GM12892 (cell line): ENCODE measurements at regions not wholly inside any gene's neighbourhood (a gene's known extent, or its start where the extent isn't known, plus 50 kb on each side); places are given as distances from the start of the nearest gene placed in this dataset.
"Not testable (repeated sequence)": the region's sequence is repeated elsewhere in the genome, so short reads cannot be mapped to it uniquely, and the experiment has no call there.

Experiments
- DNase-seq: peaks from one replicate; pipeline ENCODE4 v3.0.0; 2011; ENCODE audit not compliant: insufficient read length
- FAIRE-seq: peaks from 2 replicates; lab custom pipeline; 2011; peaks lifted over from hg19 to GRCh38; lab: Jason Lieb, UNC
- POLR2A ChIP-seq: IDR thresholded peaks from 2 replicates; pipeline ENCODE4 v1.6.1; 2011; ENCODE audit warnings: low read depth, low read length, control low read depth
- POLR2AphosphoS5 ChIP-seq: IDR thresholded peaks from 2 replicates; pipeline ENCODE4 v1.6.1; 2011; ENCODE audit warnings: low read depth, low read length, control low read depth
- TAF1 ChIP-seq: IDR thresholded peaks from 2 replicates; pipeline ENCODE4 v1.6.1; 2011; ENCODE audit warnings: low read depth, mild to moderate bottlenecking, control low read depth, low read length, borderline replicate concordance

- FAIRE-seq (no peak), DNase-seq (no peak)
- TF ChIP-seq TAF1 (no peak), POLR2A (no peak), POLR2AphosphoS5 (no peak)
Measured at GRCh38 chr4:79850626-79851025, 222.4 kb downstream of the ANTXR2 start.

- DNase-seq = no peak
- FAIRE-seq = no peak
- TF ChIP-seq POLR2AphosphoS5 = no peak
- TF ChIP-seq TAF1 = no peak
- no peak for TF ChIP-seq POLR2A
Measured at GRCh38 chr4:79848329-79848728, 224.7 kb downstream of the ANTXR2 start.

- TF ChIP-seq POLR2AphosphoS5 = no peak
- no peak for TF ChIP-seq POLR2A
- TF ChIP-seq TAF1 = no peak
- FAIRE-seq (no peak), DNase-seq (no peak)
Measured at GRCh38 chr4:79847411-79847810, 225.6 kb downstream of the ANTXR2 start.

GRCh38 chr4:79842162-79842561, 230.9 kb downstream of the ANTXR2 start:
- DNase-seq (no peak), FAIRE-seq (no peak)
- TF ChIP-seq POLR2AphosphoS5 = no peak
- TF ChIP-seq TAF1 = no peak
- no peak for TF ChIP-seq POLR2A

GRCh38 chr4:79833857-79834256, 239.2 kb downstream of the ANTXR2 start:
- TF ChIP-seq POLR2A (no peak), POLR2AphosphoS5 (no peak), TAF1 (no peak)
- FAIRE-seq (no peak), DNase-seq (no peak)

- TF ChIP-seq POLR2AphosphoS5 (no peak), TAF1 (no peak), POLR2A (no peak)
- no peak for FAIRE-seq
- no peak for DNase-seq
Measured at GRCh38 chr4:79831701-79832514, 241.1 kb downstream of the ANTXR2 start.

- DNase-seq = no peak
- no peak for TF ChIP-seq POLR2AphosphoS5
- TF ChIP-seq POLR2A = no peak
- no peak for TF ChIP-seq TAF1
- FAIRE-seq = no peak
Measured at GRCh38 chr4:79831119-79831528, 241.9 kb downstream of the ANTXR2 start.

GRCh38 chr4:79827283-79827682, 245.7 kb downstream of the ANTXR2 start:
- DNase-seq (no peak), FAIRE-seq (no peak)
- TF ChIP-seq POLR2A (no peak), POLR2AphosphoS5 (no peak), TAF1 (no peak)

GRCh38 chr4:79823148-79823763, 249.8 kb downstream of the ANTXR2 start:
- DNase-seq = no peak
- no peak for FAIRE-seq
- TF ChIP-seq TAF1 (no peak), POLR2A (no peak), POLR2AphosphoS5 (no peak)

GRCh38 chr4:79820427-79820826, 252.6 kb downstream of the ANTXR2 start:
- FAIRE-seq (no peak), DNase-seq (no peak)
- TF ChIP-seq POLR2AphosphoS5 (no peak), POLR2A (no peak), TAF1 (no peak)

GRCh38 chr4:79807933-79808332, 265.1 kb downstream of the ANTXR2 start:
- not testable (repeated sequence) for FAIRE-seq, DNase-seq

GRCh38 chr4:79798047-79798446, 275.0 kb downstream of the ANTXR2 start:
- no peak for DNase-seq
- TF ChIP-seq TAF1 = no peak
- no peak for TF ChIP-seq POLR2A
- no peak for TF ChIP-seq POLR2AphosphoS5
- FAIRE-seq = no peak

GRCh38 chr4:79796948-79797347, 276.1 kb downstream of the ANTXR2 start:
- no peak for FAIRE-seq
- no peak for DNase-seq
- TF ChIP-seq TAF1 = no peak
- TF ChIP-seq POLR2AphosphoS5 = no peak
- TF ChIP-seq POLR2A = no peak
